Mesenchymal stem cell (in vitro differentiated cells and primary cell): ENCODE measurements at regions not wholly inside any gene's neighbourhood (a gene's known extent, or its start where the extent isn't known, plus 50 kb on each side); places are given as distances from the start of the nearest gene placed in this dataset.

Experiments used
- DNase-seq: peaks from one replicate; pipeline ENCODE4 v3.0.0-alpha.2; 2013
- H2AFZ ChIP-seq: one replicate; pipeline ENCODE4 v1.6.1; 2013; ENCODE audit warnings: low read depth, mild to moderate bottlenecking, control low read depth, inconsistent platforms, low read length, moderate library complexity
- H2AK5ac ChIP-seq: 2 replicates; pipeline ENCODE4 v1.6.1; 2013; ENCODE audit warnings: low read length, moderate library complexity, mild to moderate bottlenecking, inconsistent platforms; ENCODE audit not compliant: severe bottlenecking
- H2BK120ac ChIP-seq: one replicate; pipeline ENCODE4 v1.6.1; 2013; ENCODE audit warnings: low read depth, mild to moderate bottlenecking, inconsistent platforms, low read length, moderate library complexity
- H2BK12ac ChIP-seq, 2 experiments: one replicate each; pipeline ENCODE4 v1.6.1; 2013; ENCODE audit warnings: inconsistent platforms in 2 of 2, low read length in 2 of 2, mild to moderate bottlenecking in 2 of 2, moderate library complexity in 2 of 2, control low read depth in 1 of 2
- H2BK15ac ChIP-seq: one replicate; pipeline ENCODE4 v1.6.1; 2013; ENCODE audit warnings: mild to moderate bottlenecking, low read depth, inconsistent platforms; ENCODE audit not compliant: poor library complexity, severe bottlenecking
- H2BK5ac ChIP-seq: 2 replicates; pipeline ENCODE4 v1.6.1; 2013; ENCODE audit warnings: low read depth, mild to moderate bottlenecking, low read length, control low read depth, inconsistent platforms; ENCODE audit not compliant: poor library complexity, severe bottlenecking
- H3K14ac ChIP-seq, 2 experiments: one replicate each; pipeline ENCODE4 v1.6.1; 2013; ENCODE audit warnings: inconsistent platforms in 2 of 2, low read length in 2 of 2, control low read depth in 1 of 2, mild to moderate bottlenecking in 1 of 2, moderate library complexity in 1 of 2
- H3K18ac ChIP-seq, 2 experiments: one replicate each; pipeline ENCODE4 v1.6.1; 2013; ENCODE audit warnings: inconsistent platforms in 2 of 2, low read length in 2 of 2, control low read depth in 1 of 2, low read depth in 1 of 2, mild to moderate bottlenecking in 1 of 2
- H3K23ac ChIP-seq, 2 experiments: one replicate each; pipeline ENCODE4 v1.6.1; 2013; ENCODE audit warnings: inconsistent platforms in 2 of 2, low read length in 2 of 2, mild to moderate bottlenecking in 2 of 2, moderate library complexity in 2 of 2, control low read depth in 1 of 2
- H3K27ac ChIP-seq: 2 replicates; pipeline ENCODE4 v1.5.1; 2013; ENCODE audit warnings: mild to moderate bottlenecking, moderate library complexity, low read length, control low read depth, inconsistent platforms; ENCODE audit not compliant: poor library complexity, severe bottlenecking
- H3K27me3 ChIP-seq, 2 experiments: 2 replicates each; pipeline versions ENCODE4 v1.6.1 to v1.7.0; 2013; ENCODE audit warnings: low read length in 2 of 2, mild to moderate bottlenecking in 2 of 2, moderate library complexity in 2 of 2, control low read depth in 1 of 2, inconsistent platforms in 1 of 2; ENCODE audit not compliant: control insufficient read depth in 1 of 2, insufficient read depth in 1 of 2
- H3K36me3 ChIP-seq, 2 experiments: 2 replicates each; pipeline versions ENCODE4 v1.6.1 to v1.7.0; 2013; ENCODE audit warnings: low read length in 2 of 2, control low read depth in 1 of 2, inconsistent platforms in 1 of 2, low read depth in 1 of 2, mild to moderate bottlenecking in 1 of 2; ENCODE audit not compliant: insufficient read depth in 2 of 2, control insufficient read depth in 1 of 2
- H3K4ac ChIP-seq, 2 experiments: one replicate each; pipeline ENCODE4 v1.6.1; 2013; ENCODE audit warnings: inconsistent platforms in 2 of 2, low read length in 2 of 2, mild to moderate bottlenecking in 2 of 2, moderate library complexity in 2 of 2, control low read depth in 1 of 2, low read depth in 1 of 2
- H3K4me1 ChIP-seq: 2 replicates; pipeline ENCODE4 v1.6.1; 2013; ENCODE audit warnings: low read depth, low read length, control low read depth; ENCODE audit not compliant: control insufficient read depth, insufficient read depth
- H3K4me2 ChIP-seq: 2 replicates; pipeline ENCODE4 v1.6.1; 2013; ENCODE audit warnings: low read length, mild to moderate bottlenecking, inconsistent platforms; ENCODE audit not compliant: poor library complexity, severe bottlenecking
- H3K4me3 ChIP-seq, 2 experiments: 2 replicates each; pipeline versions ENCODE4 v1.5.1 to v1.7.0; 2013; ENCODE audit warnings: low read length in 2 of 2, mild to moderate bottlenecking in 2 of 2, control low read depth in 1 of 2, low read depth in 1 of 2; ENCODE audit not compliant: insufficient read depth in 1 of 2
- H3K79me1 ChIP-seq: replicated peaks from 2 replicates; pipeline ENCODE4 v1.6.1; 2013; ENCODE audit warnings: mild to moderate bottlenecking, control low read depth, low read length, inconsistent platforms; ENCODE audit not compliant: poor library complexity, severe bottlenecking
- H3K9ac ChIP-seq: 2 replicates; pipeline ENCODE4 v1.7.0; 2013; ENCODE audit warnings: mild to moderate bottlenecking, low read length, moderate library complexity
- H3K9me3 ChIP-seq: 2 replicates; pipeline ENCODE4 v1.7.0; 2013; ENCODE audit warnings: mild to moderate bottlenecking, low read length; ENCODE audit not compliant: control insufficient read depth
- H4K8ac ChIP-seq: one replicate; pipeline ENCODE4 v1.6.1; 2013; ENCODE audit warnings: inconsistent platforms, mild to moderate bottlenecking, low read length, moderate library complexity
- H4K91ac ChIP-seq: one replicate; pipeline ENCODE4 v1.6.1; 2013; ENCODE audit warnings: mild to moderate bottlenecking, low read length, inconsistent platforms
- WGBS: methylation state at CpG from one replicate; pipeline ENCODE4 v1.1.7; 2013; ENCODE audit warnings: mixed read lengths; 5-methylcytosine and 5-hydroxymethylcytosine counted together

- Histone ChIP-seq H3K79me1 (no peaks in the 10 kb centered on the region), H3K4me3 (no peak overlapping the region), H2AFZ (no peak overlapping the region), H3K4ac (no peak overlapping the region), H4K8ac (no peak overlapping the region), H3K9ac (no peak overlapping the region), H3K9me3 (no peaks in the 10 kb centered on the region), H2BK15ac (no peak overlapping the region), H2BK5ac (no peak overlapping the region), H3K4me1 (peaks cover 2% of the 10 kb centered on the region), H3K4me2 (no peak overlapping the region), H3K36me3 (no peaks in the 10 kb centered on the region), H3K14ac (no peak overlapping the region), H3K27me3 (peaks cover 3 to 17% of the 10 kb centered on the region in 2 experiments), H4K91ac (no peak overlapping the region), H3K27ac (no peak overlapping the region), H2BK120ac (no peak overlapping the region), H3K23ac (no peak overlapping the region), H2AK5ac (no peak overlapping the region), H2BK12ac (no peak overlapping the region), H3K18ac (no peak overlapping the region)
- no peak for DNase-seq
- WGBS: 89% methylated on average over 10 of the region's 10 CpGs
Observed at GRCh38 chr4:184959309-184959708, 59.0 kb upstream of the HELT start.

- Histone ChIP-seq H2AFZ (no peak overlapping the region), H3K27me3 (peaks cover 3 to 17% of the 10 kb centered on the region in 2 experiments), H3K4me3 (no peak overlapping the region), H2BK120ac (no peak overlapping the region), H3K23ac (no peak overlapping the region), H3K14ac (no peak overlapping the region), H3K36me3 (no peaks in the 10 kb centered on the region), H3K18ac (no peak overlapping the region), H2BK15ac (no peak overlapping the region), H4K8ac (no peak overlapping the region), H2BK5ac (no peak overlapping the region), H3K79me1 (no peaks in the 10 kb centered on the region), H2BK12ac (no peak overlapping the region), H3K9ac (no peak overlapping the region), H3K4me1 (peaks cover 2% of the 10 kb centered on the region), H3K4ac (no peak overlapping the region), H3K27ac (no peak overlapping the region), H2AK5ac (no peak overlapping the region), H4K91ac (no peak overlapping the region), H3K9me3 (no peaks in the 10 kb centered on the region), H3K4me2 (no peak overlapping the region)
- no peak for DNase-seq
- 90% methylated on average over 12 of the region's 12 CpGs for WGBS
Observed at GRCh38 chr4:184959786-184960185, 58.5 kb upstream of the HELT start.

- no peak overlapping the region for H2AK5ac ChIP-seq
- no peak overlapping the region for H2BK5ac ChIP-seq
- no peak overlapping the region for H3K9ac ChIP-seq
- no peak overlapping the region for H4K8ac ChIP-seq
- peaks cover 3 to 17% of the 10 kb centered on the region in 2 experiments for H3K27me3 ChIP-seq
- no peak overlapping the region for H4K91ac ChIP-seq
- no peak overlapping the region for H3K4me3 ChIP-seq
- no peak overlapping the region for H3K4ac ChIP-seq
- DNase-seq: no peak
- WGBS: 78% methylated on average over 11 of the region's 11 CpGs
- H3K9me3 ChIP-seq: no peaks in the 10 kb centered on the region
- no peak overlapping the region for H3K18ac ChIP-seq
- no peak overlapping the region for H3K14ac ChIP-seq
- no peaks in the 10 kb centered on the region for H3K36me3 ChIP-seq
- no peak overlapping the region for H2BK120ac ChIP-seq
- H3K4me2 ChIP-seq: no peak overlapping the region
- no peak overlapping the region for H2BK12ac ChIP-seq
- H2BK15ac ChIP-seq: no peak overlapping the region
- no peak overlapping the region for H3K23ac ChIP-seq
- peaks cover 2% of the 10 kb centered on the region for H3K4me1 ChIP-seq
- no peak overlapping the region for H2AFZ ChIP-seq
- H3K79me1 ChIP-seq: no peaks in the 10 kb centered on the region
- H3K27ac ChIP-seq: no peak overlapping the region
Observed at GRCh38 chr4:184960505-184960971, 57.8 kb upstream of the HELT start.

- Histone ChIP-seq H3K18ac (no peak overlapping the region), H3K9me3 (no peaks in the 10 kb centered on the region)
- 69% methylated on average over 8 of the region's 8 CpGs for WGBS
Observed at GRCh38 chr4:184961660-184962059, 56.6 kb upstream of the HELT start.

More at GRCh38 chr4:184961660-184962059, 56.6 kb upstream of the HELT start:
- H4K8ac ChIP-seq: no peak overlapping the region
- H2AK5ac ChIP-seq: no peak overlapping the region
- no peak overlapping the region for H3K4ac ChIP-seq
- H3K27ac ChIP-seq: no peak overlapping the region
- H2AFZ ChIP-seq: no peak overlapping the region
- H3K4me1 ChIP-seq: peaks cover 2% of the 10 kb centered on the region
- no peak overlapping the region for H3K4me3 ChIP-seq
- H2BK5ac ChIP-seq: no peak overlapping the region
- peaks cover 3 to 17% of the 10 kb centered on the region in 2 experiments for H3K27me3 ChIP-seq
- no peak overlapping the region for H2BK15ac ChIP-seq
- no peaks in the 10 kb centered on the region for H3K79me1 ChIP-seq
- no peak for DNase-seq
- H3K23ac ChIP-seq: no peak overlapping the region
- no peaks in the 10 kb centered on the region for H3K36me3 ChIP-seq
- H3K14ac ChIP-seq: no peak overlapping the region
- H3K9ac ChIP-seq: no peak overlapping the region
- no peak overlapping the region for H2BK12ac ChIP-seq
- no peak overlapping the region for H4K91ac ChIP-seq
- no peak overlapping the region for H2BK120ac ChIP-seq
- H3K4me2 ChIP-seq: no peak overlapping the region
